ENCODE measurements at regions not wholly inside any gene's neighbourhood (a gene's known extent, or its start where the extent isn't known, plus 50 kb on each side); places are given as distances from the start of the nearest gene placed in this dataset.
"Not testable (repeated sequence)": the region's sequence is repeated elsewhere in the genome, so short reads cannot be mapped to it uniquely, and the experiment has no call there.

DNA sequence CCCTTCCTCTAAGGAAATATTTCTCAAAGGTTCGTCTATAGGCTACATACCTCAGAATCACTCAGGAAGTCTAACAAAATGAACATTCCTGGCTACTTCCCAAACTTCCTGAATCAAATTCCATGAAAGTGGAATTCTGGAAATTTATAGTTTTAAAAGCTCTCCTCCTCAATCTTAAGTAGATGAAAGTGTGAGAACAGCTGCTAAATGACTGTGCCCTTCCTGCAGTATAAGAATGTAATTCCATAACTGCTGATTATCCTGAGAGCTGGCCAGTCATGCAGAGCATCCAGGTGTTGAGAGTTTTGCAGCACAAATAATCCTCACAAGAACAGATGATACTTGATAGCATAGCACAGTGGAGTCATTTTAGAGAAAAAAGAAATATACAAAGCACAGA lies 265.0 kb downstream of the KCNJ3 start:
- DNase-seq, result no peak

DNA sequence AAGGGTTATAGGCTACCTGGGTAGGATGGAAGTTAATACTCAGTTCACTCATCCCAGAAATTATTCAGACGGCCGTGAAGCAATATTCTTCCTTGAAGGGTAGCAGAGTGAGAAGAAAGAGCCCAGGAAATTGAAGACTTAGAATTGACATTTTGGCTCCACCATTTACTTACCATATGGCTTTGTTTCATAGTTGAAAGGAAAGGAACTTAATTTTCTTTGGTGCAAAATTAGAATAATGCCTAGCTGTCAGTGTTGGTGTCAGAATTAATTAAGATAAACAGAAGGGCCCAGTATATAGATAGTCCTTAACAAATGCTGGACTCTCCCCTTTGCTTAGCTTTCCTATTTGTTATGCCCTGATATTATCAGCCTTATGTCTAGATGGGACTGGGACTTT lies 263.2 kb downstream of the KCNJ3 start:
- DNase-seq, result no peak

DNA sequence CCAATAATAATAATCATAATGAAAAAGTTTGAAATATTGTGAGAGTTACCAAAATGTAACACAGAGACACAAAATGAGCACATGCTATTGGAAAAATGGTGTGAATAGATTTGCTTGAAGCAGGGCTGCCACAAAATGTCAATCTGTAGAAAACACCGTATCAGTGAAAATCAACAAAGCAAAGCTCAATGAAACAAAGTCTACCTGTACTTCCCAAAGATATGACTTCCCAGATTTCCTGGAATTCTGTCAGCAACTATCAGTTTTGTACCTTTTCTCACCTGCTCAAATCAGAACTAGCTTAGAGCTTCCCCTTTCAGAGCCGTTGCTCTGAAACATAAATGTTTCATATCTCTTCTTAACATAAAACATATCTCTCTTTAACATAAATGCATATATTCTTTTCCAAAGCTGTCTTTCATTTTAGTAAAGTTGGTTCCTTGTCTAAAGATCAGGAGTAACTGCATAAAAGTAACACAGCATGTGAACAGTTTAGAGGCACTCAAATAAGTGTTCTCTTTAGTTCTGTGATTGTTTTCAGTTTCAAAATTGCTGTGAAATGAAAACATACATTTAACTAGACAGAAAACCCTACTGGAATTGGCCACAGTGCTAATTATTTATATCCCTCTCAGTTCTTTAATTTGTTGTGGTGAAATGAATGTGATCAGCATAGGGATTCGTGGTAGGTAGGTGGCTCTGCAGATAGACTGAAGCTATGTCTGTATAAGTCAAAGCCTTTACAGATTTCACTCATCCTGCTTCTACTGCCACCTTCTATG lies 262.5 kb downstream of the KCNJ3 start:
- no peak for DNase-seq

DNA sequence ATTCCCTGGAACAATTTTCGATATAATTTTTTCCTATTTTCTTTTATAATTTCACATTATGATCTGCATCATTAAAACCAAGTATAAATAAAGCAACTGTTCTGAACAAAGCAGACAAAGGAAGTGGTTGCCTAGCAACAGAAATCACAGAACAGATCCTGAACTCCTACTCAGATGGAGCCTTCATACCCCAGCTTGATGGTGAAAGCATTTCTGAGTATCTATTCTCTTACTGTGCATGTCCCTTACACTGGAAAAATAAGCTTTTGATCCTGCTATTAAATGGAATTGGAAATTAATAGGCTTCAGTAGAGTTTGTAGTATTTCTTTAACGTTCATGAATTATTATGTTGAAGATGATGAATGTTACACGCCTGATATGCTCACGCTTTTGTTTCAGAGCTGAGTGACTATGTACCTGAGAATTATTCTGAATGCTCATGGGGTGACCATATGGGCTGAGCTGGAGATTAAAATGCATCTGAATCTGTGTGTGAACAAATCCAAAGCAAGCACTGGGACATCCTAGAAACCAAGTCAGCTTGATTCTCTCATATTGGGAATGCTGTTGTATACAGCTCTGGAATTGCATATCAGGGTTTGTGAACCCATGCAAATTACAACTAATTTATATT lies 254.0 kb downstream of the KCNJ3 start:
- no peak for DNase-seq

DNA sequence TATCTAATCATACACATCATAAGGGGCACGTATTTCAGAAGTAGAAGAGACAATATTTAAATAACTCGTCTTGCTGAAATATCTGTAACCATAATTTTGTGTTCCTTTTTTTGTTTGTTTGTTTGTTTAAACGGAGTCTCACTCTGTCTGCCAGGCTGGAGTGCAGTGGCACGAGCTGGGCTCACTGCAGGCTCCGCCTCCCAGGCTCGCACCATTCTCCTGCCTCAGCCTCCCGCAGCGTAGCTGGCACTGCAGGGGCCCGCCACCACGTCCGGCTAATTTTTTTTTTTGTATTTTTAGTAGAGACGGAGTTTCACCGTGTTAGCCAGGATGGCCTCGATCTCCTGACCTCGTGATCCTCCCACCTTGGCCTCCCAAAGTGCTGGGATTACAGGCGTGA lies 248.9 kb downstream of the KCNJ3 start:
- not testable (repeated sequence) for DNase-seq

DNA sequence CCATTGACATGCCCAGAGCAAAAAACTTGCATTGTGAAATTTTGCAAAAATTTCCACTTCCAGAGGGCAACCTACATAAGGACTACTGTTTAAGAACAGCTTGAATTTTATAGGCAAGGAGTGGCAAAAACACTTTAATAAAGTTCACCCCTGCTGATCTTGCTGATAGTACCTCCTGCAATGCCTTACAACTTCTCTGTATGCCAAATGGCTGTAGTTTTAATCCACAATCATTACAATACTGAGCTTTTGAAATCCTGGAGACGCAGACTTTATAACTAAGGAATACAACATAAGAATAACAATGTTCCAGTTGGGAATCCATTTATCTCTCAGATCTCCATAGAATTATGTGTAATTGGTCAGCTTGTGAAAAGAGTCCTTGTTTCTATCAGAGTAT lies 247.5 kb downstream of the KCNJ3 start:
- DNase-seq, result no peak

DNA sequence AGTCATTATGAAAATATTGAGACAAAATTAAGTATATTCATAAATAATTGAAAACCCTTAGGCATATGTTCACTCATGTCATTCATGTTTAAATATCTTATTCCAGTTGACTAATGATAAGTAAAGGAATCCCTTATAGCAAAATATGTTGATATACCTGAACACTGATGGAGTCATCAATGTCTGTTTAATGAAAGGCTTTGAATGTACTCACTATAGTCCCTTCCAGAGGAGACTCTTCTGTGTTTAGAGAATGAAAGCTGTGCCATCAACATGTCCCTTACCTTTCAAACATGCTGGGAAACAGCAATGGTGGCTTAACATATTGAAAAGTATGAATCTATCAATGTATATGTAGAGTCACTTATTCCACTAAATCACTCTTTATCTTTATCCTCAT lies 242.9 kb downstream of the KCNJ3 start:
- no peak for DNase-seq

DNA sequence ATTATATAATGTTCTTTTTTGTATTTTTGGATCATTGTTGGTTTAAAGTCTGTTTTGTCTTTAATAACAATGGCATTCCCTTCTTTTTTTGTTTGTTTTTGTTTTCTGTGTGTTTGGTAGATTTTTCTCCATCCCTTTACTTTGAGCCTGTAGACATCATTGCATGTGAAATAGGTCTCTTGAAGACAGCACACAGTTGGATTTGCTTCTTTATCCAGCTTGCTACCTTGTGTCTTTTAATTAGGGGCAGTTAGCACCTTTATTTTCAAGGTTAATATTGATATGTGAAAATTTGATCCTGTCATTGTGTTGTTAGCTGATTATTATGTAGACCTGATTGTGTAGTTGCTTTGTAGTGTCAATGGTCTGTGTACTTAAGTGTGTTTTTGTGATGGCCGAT lies 235.7 kb downstream of the KCNJ3 start:
- no peak for DNase-seq

DNA sequence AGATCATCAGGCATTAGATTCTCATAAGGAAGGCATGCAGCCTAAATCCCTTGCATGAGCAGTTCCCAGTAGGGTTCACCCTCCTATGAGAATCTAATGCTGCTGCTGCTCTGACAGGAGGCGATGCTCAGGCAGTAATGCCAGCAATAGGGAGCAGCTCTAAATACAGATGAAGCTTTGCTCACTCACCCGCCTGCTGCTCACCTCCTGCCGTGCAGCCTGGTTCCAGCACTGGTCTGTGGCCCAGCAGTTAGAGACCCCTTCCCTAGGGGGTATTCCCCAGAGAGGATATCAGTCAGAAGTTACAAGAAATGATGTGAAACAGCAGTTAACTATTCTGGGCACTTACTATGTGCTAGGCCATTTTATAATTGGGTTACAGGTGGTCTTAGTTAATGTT lies 226.0 kb downstream of the KCNJ3 start:
- DNase-seq, result no peak

DNA sequence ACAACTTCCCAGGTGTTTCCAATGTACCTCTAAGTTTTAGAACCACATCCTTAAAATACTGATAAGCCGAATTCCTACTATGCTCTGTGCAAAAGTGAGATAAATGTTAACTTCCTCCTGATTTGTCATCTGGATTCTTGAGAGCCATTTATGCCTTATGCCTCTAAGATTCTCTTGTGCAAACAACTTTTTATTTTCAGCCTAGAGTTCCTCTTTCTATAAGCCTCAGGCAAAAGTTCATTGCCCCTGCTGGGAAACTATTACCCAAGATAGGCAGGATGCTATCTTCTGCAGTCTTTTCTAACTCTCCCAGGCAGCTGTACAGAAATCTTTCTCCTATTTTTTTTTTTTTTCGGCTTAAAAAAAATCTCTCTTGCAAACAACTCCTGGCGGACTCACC lies 216.1 kb downstream of the KCNJ3 start:
- DNase-seq, result no peak

DNA sequence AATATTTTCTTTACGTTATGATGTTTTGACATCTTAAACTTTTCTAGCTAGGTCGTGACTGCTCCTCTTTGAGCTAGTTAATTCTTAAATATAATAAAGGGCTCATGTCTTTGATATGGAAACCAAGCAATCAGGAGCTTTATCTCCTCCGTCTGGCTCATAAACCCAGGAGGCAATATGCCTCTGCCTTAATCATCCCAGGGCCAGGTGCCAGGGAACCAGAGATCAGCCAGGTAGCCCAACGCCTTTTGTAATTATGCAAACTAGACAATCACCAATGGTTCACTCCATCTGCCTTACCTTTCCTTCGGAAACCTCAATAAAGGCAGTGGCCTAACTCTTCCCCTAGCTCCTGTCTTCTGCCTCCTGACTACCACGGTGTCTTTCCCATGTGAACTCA lies 213.7 kb downstream of the KCNJ3 start:
- no peak for DNase-seq

DNA sequence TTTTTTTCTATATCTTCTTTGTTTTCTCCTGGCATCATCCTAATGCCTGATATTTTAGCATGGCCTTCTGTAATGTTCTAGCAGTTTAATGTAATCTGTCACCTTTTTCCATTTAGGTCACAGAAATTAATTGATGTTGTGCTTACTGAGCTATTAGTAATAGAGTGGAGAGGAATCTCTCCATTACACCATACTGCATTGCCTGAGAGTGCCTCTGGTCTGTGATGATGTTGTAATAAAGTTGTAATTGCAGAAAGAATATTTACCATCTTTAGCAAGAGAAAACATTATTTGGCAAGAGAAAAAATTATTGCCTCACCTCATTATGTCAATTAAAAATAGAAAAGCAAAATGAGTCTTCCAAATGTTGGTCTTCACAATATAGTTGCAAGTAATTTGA lies 213.2 kb downstream of the KCNJ3 start:
- no peak for DNase-seq

DNA sequence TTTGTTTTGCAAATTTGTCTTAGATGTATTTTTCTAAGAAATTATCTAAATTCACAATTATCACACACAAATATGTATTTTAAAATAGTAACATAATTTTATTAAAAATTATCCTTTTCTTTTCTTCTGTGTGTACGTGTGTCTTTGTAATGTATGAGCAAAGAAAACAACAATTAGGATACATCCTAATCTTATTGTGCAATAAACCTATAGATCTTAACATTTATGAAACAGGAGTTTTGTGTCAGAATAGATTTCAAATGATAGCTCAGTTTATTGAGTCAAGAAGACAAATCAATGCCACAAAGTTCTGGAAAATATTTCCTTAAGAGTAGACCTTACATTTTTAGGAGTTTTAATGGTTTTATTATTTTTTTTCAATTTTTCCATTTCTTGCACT lies 212.2 kb downstream of the KCNJ3 start:
- DNase-seq, result no peak

DNA sequence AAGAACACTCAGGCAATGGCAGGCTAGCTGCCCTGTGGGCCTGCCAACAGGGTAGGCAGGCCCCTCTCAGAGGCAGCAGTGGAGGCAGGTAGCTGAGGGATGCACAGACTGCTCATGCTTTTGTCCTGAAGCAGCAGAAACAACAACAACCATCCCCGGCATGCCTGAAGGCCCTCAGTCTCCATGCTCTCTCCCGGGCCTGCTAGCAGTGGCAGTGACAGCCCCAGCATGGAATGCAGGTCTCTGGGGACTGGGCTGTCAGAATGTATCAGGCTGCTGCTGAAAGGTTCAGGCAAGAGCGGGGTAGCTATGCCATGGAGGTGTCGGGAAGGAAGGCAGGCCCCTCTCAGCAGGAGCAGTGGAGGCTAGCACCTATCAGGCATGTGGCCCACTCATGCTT lies 209.8 kb downstream of the KCNJ3 start:
- DNase-seq, result no peak

Measured in hematopoietic multipotent progenitor cell treated with erythropoietin and hydrocortisone succinate and interleukin-3 and kit ligand, for 8 days (in vitro differentiated cells).